ENCODE measurements at regions not wholly inside any gene's neighbourhood (a gene's known extent, or its start where the extent isn't known, plus 50 kb on each side); places are given as distances from the start of the nearest gene placed in this dataset.
"Not testable (repeated sequence)": the region's sequence is repeated elsewhere in the genome, so short reads cannot be mapped to it uniquely, and the experiment has no call there.

DNA sequence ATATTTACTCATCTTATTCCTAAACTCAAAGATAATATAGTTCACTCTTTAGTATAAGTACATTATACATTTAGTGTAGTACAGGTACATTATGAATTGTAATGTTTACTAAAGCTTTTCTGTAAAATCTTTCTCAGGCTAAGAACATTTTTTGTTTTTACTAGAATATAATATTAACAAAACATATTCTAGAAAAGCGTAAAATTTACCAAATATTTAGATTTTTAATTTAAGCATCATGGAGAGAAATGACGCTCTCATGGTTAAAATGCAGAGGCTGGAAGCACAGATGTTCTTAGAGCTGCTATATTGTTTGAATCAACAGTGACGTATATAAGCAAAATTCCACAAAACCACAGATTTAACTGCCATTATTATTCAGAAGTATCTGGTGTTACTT lies 54.7 kb upstream of the NBPF15 start:
- DNase-seq; H3K27ac ChIP-seq (ENCODE audit: low read length); H3K9ac ChIP-seq (ENCODE audit: low read length): not testable (repeated sequence)

DNA sequence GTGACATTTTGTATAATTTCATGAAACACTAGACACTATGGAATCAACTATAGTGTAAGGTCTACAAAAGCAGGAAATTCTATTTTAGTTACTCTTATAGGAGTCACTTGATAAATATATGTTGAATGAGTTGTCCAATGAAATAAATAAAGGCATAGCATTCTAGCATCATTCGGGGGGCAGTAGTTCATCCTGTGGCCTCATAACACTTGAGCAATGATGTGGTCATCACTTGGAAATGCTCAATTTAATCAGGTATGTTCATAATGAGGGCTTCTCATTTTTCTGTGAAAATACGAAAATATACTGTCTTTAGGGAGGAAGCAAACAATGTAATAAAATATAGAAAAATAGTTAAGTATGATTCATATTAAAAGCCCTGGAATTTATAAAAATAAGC lies 55.4 kb upstream of the NBPF15 start:
- not testable (repeated sequence) for H4K20me1 ChIP-seq (ENCODE audit: insufficient read depth, low read length); H3K79me2 ChIP-seq (ENCODE audit: low read length); H3K9me3 ChIP-seq (replicated peaks; ENCODE audit: insufficient read depth, low read length); H3F3A ChIP-seq (ENCODE audit: insufficient read depth, low read length); H3K4me3 ChIP-seq (ENCODE audit: low read length); DNase-seq; H3K4me1 ChIP-seq (ENCODE audit: low read length); H3K27ac ChIP-seq (ENCODE audit: low read length); H3K9me2 ChIP-seq (replicated peaks; ENCODE audit: insufficient read depth, low read length); H3K4me2 ChIP-seq (ENCODE audit: low read depth, low read length); H2AFZ ChIP-seq (ENCODE audit: low read length); H3K27me3 ChIP-seq (replicated peaks; ENCODE audit: insufficient read depth, low read length); H3K9ac ChIP-seq (ENCODE audit: low read length); H3K36me3 ChIP-seq (replicated peaks; ENCODE audit: insufficient read depth, low read length)

More for the DNA sequence above, 54.7 kb upstream of the NBPF15 start:
- not testable (repeated sequence) for H3K4me3 ChIP-seq (ENCODE audit: low read length); H4K20me1 ChIP-seq (ENCODE audit: insufficient read depth, low read length); H2AFZ ChIP-seq (ENCODE audit: low read length); H3K4me1 ChIP-seq (ENCODE audit: low read length); H3K27me3 ChIP-seq (replicated peaks; ENCODE audit: insufficient read depth, low read length); H3K79me2 ChIP-seq (ENCODE audit: low read length); H3K4me2 ChIP-seq (ENCODE audit: low read depth, low read length); H3K36me3 ChIP-seq (replicated peaks; ENCODE audit: insufficient read depth, low read length); H3K9me3 ChIP-seq (replicated peaks; ENCODE audit: insufficient read depth, low read length); H3F3A ChIP-seq (ENCODE audit: insufficient read depth, low read length); H3K9me2 ChIP-seq (replicated peaks; ENCODE audit: insufficient read depth, low read length)

DNA sequence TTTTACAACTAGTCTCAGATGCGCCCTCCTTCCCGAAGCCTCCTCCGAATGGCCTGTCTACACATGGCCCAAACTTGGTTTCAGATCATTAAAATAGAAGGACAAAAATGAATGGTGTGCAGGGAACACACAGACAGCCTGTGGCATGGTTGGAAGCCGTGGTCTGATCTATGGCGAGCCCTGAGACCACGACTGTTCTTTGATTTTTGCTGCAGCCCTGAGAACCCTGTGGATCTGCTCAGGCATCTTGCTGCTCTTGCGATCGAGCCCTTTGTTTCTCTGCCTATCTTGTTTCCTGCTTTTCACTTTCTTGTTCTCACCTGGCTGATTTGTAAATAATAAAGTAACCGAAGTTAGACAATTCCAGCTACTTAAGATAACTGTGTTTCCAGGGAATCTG lies 57.0 kb upstream of the NBPF15 start:
- not testable (repeated sequence) for H3K4me2 ChIP-seq (ENCODE audit: low read depth, low read length); H3K9ac ChIP-seq (ENCODE audit: low read length); H3K4me1 ChIP-seq (ENCODE audit: low read length); H3K36me3 ChIP-seq (replicated peaks; ENCODE audit: insufficient read depth, low read length); H3K9me2 ChIP-seq (replicated peaks; ENCODE audit: insufficient read depth, low read length); H4K20me1 ChIP-seq (ENCODE audit: insufficient read depth, low read length); H3K4me3 ChIP-seq (ENCODE audit: low read length); H2AFZ ChIP-seq (ENCODE audit: low read length); H3K27ac ChIP-seq (ENCODE audit: low read length); H3K79me2 ChIP-seq (ENCODE audit: low read length); H3K9me3 ChIP-seq (replicated peaks; ENCODE audit: insufficient read depth, low read length); H3F3A ChIP-seq (ENCODE audit: insufficient read depth, low read length); H3K27me3 ChIP-seq (replicated peaks; ENCODE audit: insufficient read depth, low read length); DNase-seq

DNA sequence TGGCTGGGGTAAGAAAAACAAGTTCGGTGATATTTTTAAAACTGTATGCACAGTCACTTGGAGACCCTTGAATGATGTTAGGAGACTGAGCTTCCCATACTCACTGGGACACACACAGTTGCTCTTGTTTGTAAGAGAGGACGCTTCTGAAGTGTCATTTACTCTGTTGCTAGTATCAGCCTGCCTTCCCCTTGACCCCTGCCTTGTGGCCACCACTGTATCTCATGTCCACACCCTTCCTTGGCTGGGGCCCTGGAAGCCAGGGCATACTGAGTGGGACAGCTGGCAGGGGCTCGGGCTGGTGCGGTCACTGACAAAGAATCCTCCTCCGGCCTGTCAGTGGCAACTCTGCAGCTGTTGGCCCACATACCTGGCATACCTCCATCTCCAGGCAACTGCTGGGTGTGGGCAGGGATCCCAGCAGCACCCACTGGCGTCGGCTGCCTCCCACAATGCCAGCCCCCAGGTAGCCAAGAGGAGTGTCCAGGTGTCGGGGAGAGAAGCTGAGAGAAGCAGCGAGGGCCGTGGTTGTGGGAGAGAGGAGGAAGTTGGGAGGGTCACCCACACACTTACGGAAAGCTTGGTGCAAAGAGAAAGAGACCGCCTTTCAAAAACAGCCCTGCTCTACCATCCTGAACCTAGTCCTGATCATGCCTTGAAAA lies 58.2 kb upstream of the NBPF15 start:
- H3K9me2 ChIP-seq (replicated peaks; ENCODE audit: insufficient read depth, low read length); H3K36me3 ChIP-seq (replicated peaks; ENCODE audit: insufficient read depth, low read length); H3K27ac ChIP-seq (ENCODE audit: low read length); H2AFZ ChIP-seq (ENCODE audit: low read length); H4K20me1 ChIP-seq (ENCODE audit: insufficient read depth, low read length); H3K27me3 ChIP-seq (replicated peaks; ENCODE audit: insufficient read depth, low read length); H3K9me3 ChIP-seq (replicated peaks; ENCODE audit: insufficient read depth, low read length); H3K4me3 ChIP-seq (ENCODE audit: low read length); H3K9ac ChIP-seq (ENCODE audit: low read length); H3K4me2 ChIP-seq (ENCODE audit: low read depth, low read length); DNase-seq; H3K79me2 ChIP-seq (ENCODE audit: low read length); H3F3A ChIP-seq (ENCODE audit: insufficient read depth, low read length); H3K4me1 ChIP-seq (ENCODE audit: low read length): not testable (repeated sequence)

DNA sequence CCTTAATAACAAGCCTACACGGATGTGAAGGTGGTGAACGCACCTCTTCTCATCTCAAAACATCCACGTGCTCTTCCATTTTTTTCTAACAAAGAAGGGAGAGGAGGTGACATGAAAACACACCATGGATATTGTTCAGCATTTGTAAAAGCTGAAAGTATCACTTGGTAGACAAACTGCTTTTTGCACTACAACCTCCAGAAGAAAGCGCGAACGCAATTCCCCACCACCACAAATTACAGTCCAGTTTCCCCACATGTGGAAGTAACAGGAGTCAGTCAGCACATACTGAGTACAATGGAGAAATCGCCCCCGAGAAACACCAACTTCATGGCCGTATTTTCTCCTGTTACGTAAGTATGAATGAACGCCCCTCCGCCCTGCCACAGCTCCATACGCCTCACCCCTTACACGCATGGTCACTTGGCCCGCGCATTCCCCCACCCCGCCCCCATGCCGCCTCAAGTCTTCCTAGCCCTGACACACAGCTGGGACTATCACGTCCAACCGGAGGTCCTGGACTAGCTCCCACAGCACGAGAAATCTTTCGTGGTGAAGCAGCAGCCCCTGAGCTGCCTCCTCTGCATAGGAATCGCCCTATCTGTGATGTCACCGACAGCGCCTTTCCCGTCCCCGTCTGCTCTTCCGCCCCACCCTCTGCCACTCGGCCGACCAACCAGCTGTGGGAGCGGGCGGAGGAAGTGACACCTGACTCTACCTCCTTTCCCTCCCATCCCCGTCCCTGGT lies 62.4 kb upstream of the NBPF15 start:
- H3K27me3 ChIP-seq (replicated peaks; ENCODE audit: insufficient read depth, low read length), result not testable (repeated sequence)

More for the DNA sequence above, 62.4 kb upstream of the NBPF15 start:
- Histone ChIP-seq H3K9ac (ENCODE audit: low read length) (peak overlapping the region; percentile 68; the same call in 1 of the 2 replicates), H3K4me3 (ENCODE audit: low read length) (peak overlapping the region; percentile 41; the same call in 1 of the 2 replicates), H3K27ac (ENCODE audit: low read length) (peak overlapping the region; percentile 73; the same call in 1 of the 2 replicates), H2AFZ (ENCODE audit: low read length) (0 out of 2 replicates have a peak overlapping the region, but pooled peaks have one; percentile 42)
- H3K9me2 ChIP-seq (replicated peaks; ENCODE audit: insufficient read depth, low read length); H3K36me3 ChIP-seq (replicated peaks; ENCODE audit: insufficient read depth, low read length); H3K4me2 ChIP-seq (ENCODE audit: low read depth, low read length); H3K4me1 ChIP-seq (ENCODE audit: low read length); H4K20me1 ChIP-seq (ENCODE audit: insufficient read depth, low read length); H3K79me2 ChIP-seq (ENCODE audit: low read length); H3K9me3 ChIP-seq (replicated peaks; ENCODE audit: insufficient read depth, low read length); H3F3A ChIP-seq (ENCODE audit: insufficient read depth, low read length): not testable (repeated sequence)
- DNase-seq, result peak; percentile 30

Data from MM.1S (cell line).